GM12878 (cell line): ENCODE measurements at regions not wholly inside any gene's neighbourhood (a gene's known extent, or its start where the extent isn't known, plus 50 kb on each side); places are given as distances from the start of the nearest gene placed in this dataset.

Experiments used
- BCL11A ChIP-seq: IDR thresholded peaks from 2 replicates; pipeline ENCODE4 v1.6.1; 2011; ENCODE audit warnings: low read depth, low read length
- CHD1 ChIP-seq: IDR thresholded peaks from 2 replicates; pipeline ENCODE4 v1.6.1; 2012; ENCODE audit warnings: low read depth, low read length, improper control_type of control experiment
- CREB1 ChIP-seq: IDR thresholded peaks from 2 replicates; pipeline ENCODE4 v1.6.1; 2012; ENCODE audit warnings: low read depth, mild to moderate bottlenecking, inconsistent platforms
- CREM ChIP-seq: IDR thresholded peaks from 2 replicates; pipeline ENCODE4 v1.6.1; 2014; ENCODE audit warnings: antibody characterized with exemption, low read depth
- ETV6 ChIP-seq, 2 experiments: fragments of 450-650 bp in 1 of 2; IDR thresholded peaks in 1 of 2; conservative IDR thresholded peaks in 1 of 2; 2 replicates each; pipeline ENCODE4 v1.6.1; 2014; ENCODE audit warnings: antibody characterized with exemption in 1 of 2, borderline replicate concordance in 1 of 2, low read depth in 1 of 2, mild to moderate bottlenecking in 1 of 2, moderate library complexity in 1 of 2
- EZH2 ChIP-seq: IDR thresholded peaks from 2 replicates; pipeline ENCODE4 v1.6.1; 2012; ENCODE audit warnings: low read depth, mild to moderate bottlenecking, control low read depth, inconsistent platforms, low read length, borderline replicate concordance; ENCODE audit not compliant: control insufficient read depth
- MEF2A ChIP-seq: IDR thresholded peaks from 2 replicates; pipeline ENCODE4 v1.6.1; 2011; ENCODE audit warnings: low read depth, mild to moderate bottlenecking, low read length, moderate library complexity; ENCODE audit not compliant: insufficient read depth
- POLR2A ChIP-seq: IDR thresholded peaks from 2 replicates; pipeline ENCODE4 v1.6.1; 2011; ENCODE audit warnings: low read depth, mild to moderate bottlenecking, low read length
- RFX5 ChIP-seq: IDR thresholded peaks from 2 replicates; pipeline ENCODE4 v1.6.1; 2011; ENCODE audit warnings: low read depth, low read length, improper control_type of control experiment
- SREBF1 ChIP-seq: IDR thresholded peaks from 2 replicates; pipeline ENCODE4 v1.6.1; 2012; ENCODE audit warnings: mild to moderate bottlenecking, low read length
- SUPT20H ChIP-seq: IDR thresholded peaks from 2 replicates; pipeline ENCODE4 v1.6.1; 2011; ENCODE audit warnings: low read depth, mild to moderate bottlenecking, low read length, moderate library complexity, borderline replicate concordance; ENCODE audit not compliant: control insufficient read depth
- TAF1 ChIP-seq: IDR thresholded peaks from 2 replicates; pipeline ENCODE4 v1.6.1; 2011; ENCODE audit warnings: mild to moderate bottlenecking, low read depth, low read length, borderline replicate concordance
- TF ChIP-seq, protein P1 (sequence below): fragments of 450-650 bp; IDR thresholded peaks from 2 replicates; pipeline ENCODE4 v1.6.1; 2017; ENCODE audit warnings: mild to moderate bottlenecking, low read depth, inconsistent platforms; ENCODE audit not compliant: poor library complexity, severe bottlenecking
- TF ChIP-seq, protein P2 (sequence below): IDR thresholded peaks from 2 replicates; pipeline ENCODE4 v1.6.1; 2012; ENCODE audit warnings: low read depth, low read length, improper control_type of control experiment

DNA sequence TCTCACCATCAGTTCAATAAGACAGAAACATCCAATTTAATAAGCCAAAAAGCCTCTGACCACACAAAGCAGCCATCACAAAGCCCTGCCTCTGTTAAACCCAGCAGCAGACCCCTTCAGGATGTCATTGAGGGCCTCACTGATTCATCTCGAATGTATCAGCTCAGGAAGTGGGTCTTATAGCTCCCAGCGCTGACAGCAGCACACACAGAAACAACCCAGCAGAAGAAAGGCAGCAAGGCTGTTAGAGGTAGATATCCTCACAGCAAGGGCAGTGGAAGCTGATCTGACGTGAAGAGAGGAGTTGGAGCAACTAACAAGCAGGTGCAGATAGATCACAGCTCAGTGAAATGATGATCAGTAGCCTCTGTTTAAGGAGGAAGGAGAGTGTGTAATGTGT lies 86.2 kb upstream of the NCAM1 start:
- no peak for TF ChIP-seq TAF1
- TF ChIP-seq, protein P1, sequence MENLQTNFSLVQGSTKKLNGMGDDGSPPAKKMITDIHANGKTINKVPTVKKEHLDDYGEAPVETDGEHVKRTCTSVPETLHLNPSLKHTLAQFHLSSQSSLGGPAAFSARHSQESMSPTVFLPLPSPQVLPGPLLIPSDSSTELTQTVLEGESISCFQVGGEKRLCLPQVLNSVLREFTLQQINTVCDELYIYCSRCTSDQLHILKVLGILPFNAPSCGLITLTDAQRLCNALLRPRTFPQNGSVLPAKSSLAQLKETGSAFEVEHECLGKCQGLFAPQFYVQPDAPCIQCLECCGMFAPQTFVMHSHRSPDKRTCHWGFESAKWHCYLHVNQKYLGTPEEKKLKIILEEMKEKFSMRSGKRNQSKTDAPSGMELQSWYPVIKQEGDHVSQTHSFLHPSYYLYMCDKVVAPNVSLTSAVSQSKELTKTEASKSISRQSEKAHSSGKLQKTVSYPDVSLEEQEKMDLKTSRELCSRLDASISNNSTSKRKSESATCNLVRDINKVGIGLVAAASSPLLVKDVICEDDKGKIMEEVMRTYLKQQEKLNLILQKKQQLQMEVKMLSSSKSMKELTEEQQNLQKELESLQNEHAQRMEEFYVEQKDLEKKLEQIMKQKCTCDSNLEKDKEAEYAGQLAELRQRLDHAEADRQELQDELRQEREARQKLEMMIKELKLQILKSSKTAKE = no peak
- TF ChIP-seq CHD1 = no peak
- TF ChIP-seq MEF2A = no peak
- no peak for TF ChIP-seq ETV6 (conservative IDR thresholded peaks at IDR 0.05 in 1 of 2, IDR thresholded peaks at IDR 0.05 in 1 of 2; ENCODE audit: borderline replicate concordance in 1 of 2, low read depth in 1 of 2)
- TF ChIP-seq EZH2 = no peak
- TF ChIP-seq CREB1 = no peak
- TF ChIP-seq SUPT20H = no peak
- TF ChIP-seq POLR2A = no peak
- TF ChIP-seq, protein P2, sequence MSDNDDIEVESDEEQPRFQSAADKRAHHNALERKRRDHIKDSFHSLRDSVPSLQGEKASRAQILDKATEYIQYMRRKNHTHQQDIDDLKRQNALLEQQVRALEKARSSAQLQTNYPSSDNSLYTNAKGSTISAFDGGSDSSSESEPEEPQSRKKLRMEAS = no peak
- TF ChIP-seq BCL11A = no peak
- no peak for TF ChIP-seq RFX5
- TF ChIP-seq CREM = no peak
- no peak for TF ChIP-seq SREBF1
